CD4-positive, alpha-beta T cell treated with Interferon gamma for 1 hour (primary cell): ENCODE measurements at regions not wholly inside any gene's neighbourhood (a gene's known extent, or its start where the extent isn't known, plus 50 kb on each side); places are given as distances from the start of the nearest gene placed in this dataset.

Source experiments
- DNase-seq: peaks from one replicate; pipeline ENCODE4 v3.0.0-alpha.2; 2020

GRCh38 chr5:61916621-61917620 lies 389.1 kb upstream of the KIF2A start:
- DNase-seq, result no peak

DNA sequence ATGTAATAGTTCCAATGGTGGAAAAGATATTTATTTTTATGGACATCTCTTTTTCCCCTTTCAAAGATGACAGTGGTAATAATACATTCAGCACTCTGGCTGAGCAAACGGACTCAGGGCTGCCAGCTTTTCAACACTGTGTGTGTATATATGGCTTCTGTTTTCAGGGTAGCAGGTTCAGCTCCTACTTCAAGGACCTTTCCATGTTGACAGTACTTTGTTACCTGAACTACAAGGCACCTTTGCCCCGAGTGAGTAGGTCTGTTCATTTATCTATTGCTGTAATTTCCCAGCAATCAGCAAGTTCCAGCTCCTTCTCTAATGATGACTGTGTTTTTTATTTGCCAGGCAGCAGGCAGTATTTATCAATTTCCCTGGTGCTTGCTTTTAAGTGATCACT lies 387.4 kb upstream of the KIF2A start:
- no peak for DNase-seq

DNA sequence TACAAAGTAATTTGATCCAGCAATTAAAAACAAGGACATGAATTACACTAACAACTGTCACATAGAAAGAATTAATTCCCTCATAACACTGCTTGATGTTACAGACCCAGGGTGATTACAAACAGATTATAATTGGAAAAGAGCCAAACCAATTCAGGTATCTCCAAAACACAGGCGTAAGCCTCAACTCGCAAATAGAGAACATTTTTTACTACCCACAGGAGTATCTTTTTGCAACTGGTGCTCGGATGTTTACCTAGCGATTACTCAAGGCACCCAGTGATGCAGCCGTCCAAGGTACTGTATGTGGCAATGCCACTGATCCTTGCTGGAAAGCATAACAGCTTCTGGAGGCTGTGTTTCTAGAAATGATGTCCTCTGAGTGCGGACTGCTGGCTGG lies 386.1 kb upstream of the KIF2A start:
- no peak for DNase-seq

- DNase-seq, result no peak
Measured at GRCh38 chr5:61924251-61924650, 381.8 kb upstream of the KIF2A start.

DNA sequence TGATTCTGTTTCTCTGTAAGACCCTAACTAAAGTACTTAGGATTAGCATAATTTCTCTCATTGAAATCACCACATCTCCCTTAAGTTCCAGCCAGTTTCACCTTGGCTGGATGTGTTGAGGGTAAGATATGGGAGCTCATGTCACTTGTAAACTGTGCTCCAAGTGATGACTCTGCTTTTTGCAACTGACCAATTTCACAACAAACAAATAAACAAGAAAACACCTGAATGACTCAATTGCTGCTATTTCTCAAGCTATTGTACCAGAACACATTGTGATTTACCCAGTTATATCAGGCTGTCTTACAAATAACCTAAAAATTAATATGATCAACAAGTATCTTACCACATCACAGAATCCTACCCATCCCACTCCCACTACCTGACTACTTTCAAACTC lies 379.1 kb upstream of the KIF2A start:
- no peak for DNase-seq

- no peak for DNase-seq
Measured at GRCh38 chr5:61931236-61931635, 374.8 kb upstream of the KIF2A start.

- no peak for DNase-seq
Measured at GRCh38 chr5:61933787-61934626, 372.0 kb upstream of the KIF2A start.

DNA sequence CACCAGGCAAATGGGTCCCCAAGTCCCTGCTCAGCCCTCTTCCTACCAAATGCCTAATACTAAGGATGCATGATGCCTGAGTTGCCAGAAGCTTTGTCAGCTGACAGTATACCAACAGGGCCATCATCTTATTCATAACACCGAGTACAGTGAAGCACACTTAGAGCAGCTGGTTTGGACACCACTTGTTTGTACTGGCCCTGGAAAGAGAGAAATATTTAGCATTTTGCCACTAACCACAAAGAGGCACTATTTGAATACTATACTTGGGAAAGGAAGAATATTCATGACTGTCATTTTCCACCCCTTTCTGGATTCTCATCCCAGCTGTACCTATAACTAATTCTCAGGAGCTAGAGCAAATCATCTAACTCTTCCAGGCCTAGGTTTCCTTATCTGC lies 364.4 kb upstream of the KIF2A start:
- no peak for DNase-seq

GRCh38 chr5:61942462-61943049 lies 363.4 kb upstream of the KIF2A start:
- DNase-seq, result no peak

- no peak for DNase-seq
Measured at GRCh38 chr5:61943713-61944112, 362.3 kb upstream of the KIF2A start.

- no peak for DNase-seq
Measured at GRCh38 chr5:61948151-61948550, 357.9 kb upstream of the KIF2A start.

- DNase-seq, result no peak
Measured at GRCh38 chr5:61949054-61949678, 356.8 kb upstream of the KIF2A start.

DNA sequence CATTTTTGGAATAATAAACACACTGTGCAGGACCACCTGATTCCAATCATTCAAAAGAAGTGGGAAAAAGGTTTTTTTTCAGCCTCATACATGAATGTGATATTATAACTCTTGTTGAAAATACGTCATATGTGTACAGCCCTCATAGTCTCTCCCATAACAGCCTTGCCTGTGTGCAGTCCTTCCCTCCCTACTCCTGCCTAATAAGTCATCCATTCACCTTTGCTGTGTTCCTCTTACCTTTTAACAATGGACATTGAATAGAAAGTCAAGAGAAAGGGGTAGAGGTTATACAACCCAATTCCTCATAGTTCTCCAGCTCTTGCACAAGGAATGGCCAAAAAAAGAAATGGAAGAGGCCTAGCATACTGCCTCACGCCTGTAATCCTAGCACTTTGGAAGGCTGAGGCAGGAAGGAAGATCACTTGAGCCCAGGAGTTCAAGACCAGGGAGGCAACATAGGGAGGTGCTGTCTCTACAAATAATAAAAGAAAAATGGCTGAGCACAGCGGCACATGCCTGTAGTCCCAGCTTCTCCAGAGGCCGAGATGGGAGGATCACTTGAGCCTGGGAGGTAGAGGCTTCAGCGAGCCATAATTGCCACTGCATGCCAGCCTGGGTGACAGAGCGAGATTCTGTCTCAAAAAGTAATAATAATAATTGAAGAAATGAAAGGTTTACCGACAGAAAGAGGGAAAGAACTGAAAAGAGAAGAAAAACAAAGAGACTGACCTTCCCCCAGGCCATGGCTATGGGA lies 356.1 kb upstream of the KIF2A start:
- DNase-seq, result no peak

GRCh38 chr5:61951295-61951694 lies 354.7 kb upstream of the KIF2A start:
- DNase-seq, result no peak

- no peak for DNase-seq
Measured at GRCh38 chr5:61953913-61954312, 352.1 kb upstream of the KIF2A start.

DNA sequence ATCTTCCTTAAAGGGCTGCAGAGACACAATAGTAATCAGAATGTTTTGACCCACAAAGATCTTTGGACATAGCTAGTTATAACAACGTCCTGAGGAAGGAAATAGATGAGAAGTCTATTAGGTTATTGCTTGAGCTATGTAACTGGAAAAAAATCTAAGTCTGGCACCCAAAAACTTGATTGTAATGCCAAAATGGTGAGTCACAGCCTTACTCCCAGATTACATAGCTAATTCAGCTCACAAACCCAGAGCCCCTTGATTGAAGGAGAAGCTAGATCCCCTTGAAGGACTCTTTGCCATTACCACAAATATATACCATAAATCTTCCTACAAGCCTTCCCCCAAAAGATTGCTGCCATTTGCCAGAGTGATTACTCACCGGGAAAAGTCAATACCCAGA lies 341.8 kb upstream of the KIF2A start:
- DNase-seq, result no peak

- DNase-seq, result no peak
Measured at GRCh38 chr5:61965069-61965468, 340.9 kb upstream of the KIF2A start.

DNA sequence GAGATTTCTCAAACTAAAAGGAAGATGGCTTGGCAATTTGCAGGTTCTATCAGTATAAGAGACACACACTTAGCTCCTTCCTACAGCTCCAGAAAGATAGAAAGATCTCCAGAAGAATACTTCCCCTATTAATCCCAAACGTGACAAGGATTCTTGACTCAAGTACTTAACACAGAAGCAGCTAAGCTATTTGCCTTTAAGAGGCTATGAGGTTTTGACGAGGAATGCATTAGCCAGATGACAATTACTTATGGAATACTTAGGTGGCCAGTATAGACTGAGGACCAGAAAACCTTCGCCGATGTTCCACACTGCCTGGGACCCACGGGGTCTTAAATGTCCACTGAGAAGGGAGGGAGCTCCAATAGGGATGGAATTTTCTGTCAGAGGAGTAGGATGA lies 340.5 kb upstream of the KIF2A start:
- no peak for DNase-seq

DNA sequence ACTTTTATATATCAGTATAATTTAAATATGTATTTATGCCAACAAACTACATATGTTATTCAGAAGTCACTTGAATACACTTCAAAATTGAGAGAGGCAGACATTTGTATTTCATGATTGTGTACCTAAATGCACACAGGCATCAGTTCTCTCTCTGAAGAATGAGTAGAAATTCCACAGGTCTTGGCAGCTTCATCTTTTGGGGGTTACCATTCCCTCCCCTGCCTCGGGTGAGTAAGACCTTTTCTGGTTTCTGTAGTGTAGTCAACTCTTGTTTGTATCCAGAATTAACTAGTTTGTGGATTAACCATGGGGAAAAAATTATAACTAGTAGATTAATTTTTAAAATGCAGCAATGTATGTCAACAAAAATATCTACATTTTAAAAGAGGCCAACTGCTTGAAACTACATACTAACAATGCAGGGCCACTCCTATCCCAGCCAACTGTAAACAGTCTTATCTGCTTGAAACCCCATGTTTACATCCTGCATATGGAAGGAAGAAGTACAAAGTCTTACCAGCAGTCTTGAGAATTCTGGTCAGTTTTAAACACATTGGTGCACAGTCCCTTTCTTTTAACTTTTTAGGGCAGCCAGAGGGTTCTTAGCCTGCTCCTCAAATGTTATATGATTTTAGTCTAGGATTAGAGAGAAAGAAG lies 339.6 kb upstream of the KIF2A start:
- no peak for DNase-seq

GRCh38 chr5:61966997-61967396 lies 339.0 kb upstream of the KIF2A start:
- no peak for DNase-seq

GRCh38 chr5:61967681-61968080 lies 338.3 kb upstream of the KIF2A start:
- no peak for DNase-seq

GRCh38 chr5:61969347-61969746 lies 336.7 kb upstream of the KIF2A start:
- no peak for DNase-seq
